ENCODE measurements at regions not wholly inside any gene's neighbourhood (a gene's known extent, or its start where the extent isn't known, plus 50 kb on each side); places are given as distances from the start of the nearest gene placed in this dataset.

- no peak overlapping the region for H2BK5ac ChIP-seq (ENCODE audit: insufficient read length, low read length)
- Mint-ChIP-seq H3K27ac (no peak overlapping the region), H3K36me3 (ENCODE audit: insufficient read depth in 1 of 3, low read depth in 3 of 3) (no peaks in the 10 kb centered on the region), H3K4me1 (peaks cover 8 to 13% of the 10 kb centered on the region in 2 experiments), H3K4me3 (no peak overlapping the region), H3K9me3 (no peaks in the 10 kb centered on the region), H3K27me3 (ENCODE audit: low read depth) (peaks cover 8% of the 10 kb centered on the region)
- H2BK12ac ChIP-seq (ENCODE audit: insufficient read length, low read depth, low read length) = no peak overlapping the region
- no peaks in the 10 kb centered on the region for H3K9me3 ChIP-seq (ENCODE audit: control insufficient read depth, low read depth, low read length)
- H2BK20ac ChIP-seq (ENCODE audit: low read depth, low read length, poor library complexity, severe bottlenecking) = no peak overlapping the region
- no CpG with 5 or more reads among the region's 3 CpGs for WGBS (ENCODE audit: extremely low coverage, insufficient read length, low lambda C conversion rate)
- no peak overlapping the region for H3K4ac ChIP-seq (ENCODE audit: low read depth, low read length)
- no peak for TF ChIP-seq CTCF (conservative IDR thresholded peaks at IDR 0.05)
- H3K23ac ChIP-seq (ENCODE audit: insufficient read length, low read depth, low read length) = no peak overlapping the region
- no peak overlapping the region for H3T11ph ChIP-seq (ENCODE audit: low read length)
- H4K20me1 ChIP-seq (ENCODE audit: control insufficient read depth, insufficient read depth, insufficient read length) = no peaks in the 10 kb centered on the region
- H2BK15ac ChIP-seq (ENCODE audit: low read depth, low read length) = no peak overlapping the region
- no peak overlapping the region for H3K18ac ChIP-seq (ENCODE audit: insufficient read length, low read depth, low read length)
- no peaks in the 10 kb centered on the region for H3K79me2 ChIP-seq (ENCODE audit: insufficient read depth, low read length)
- H2AK5ac ChIP-seq (ENCODE audit: insufficient read length, low read length) = no peak overlapping the region
- H3K27ac ChIP-seq (ENCODE audit: insufficient read length, low read depth, low read length) = no peak overlapping the region
- H3K27me3 ChIP-seq (ENCODE audit: insufficient read depth, low read length) = no peaks in the 10 kb centered on the region
- no peak overlapping the region for H4K91ac ChIP-seq (ENCODE audit: insufficient read length, low read depth, low read length)
- no peak for DNase-seq
- no peak overlapping the region for H3K14ac ChIP-seq (ENCODE audit: insufficient read depth, low read length)
- H3K4me1 ChIP-seq (ENCODE audit: insufficient read depth, low read length) = peaks cover 3% of the 10 kb centered on the region; the same call in 1 of the 2 replicates
- H2AFZ ChIP-seq (ENCODE audit: low read length) = no peak overlapping the region
- no peak overlapping the region for H4K8ac ChIP-seq (replicated peaks; ENCODE audit: insufficient read length, low read depth, low read length)
- H3K79me1 ChIP-seq (ENCODE audit: insufficient read depth, low read depth, low read length, poor library complexity, severe bottlenecking) = no peaks in the 10 kb centered on the region
- no peak overlapping the region for H4K5ac ChIP-seq (ENCODE audit: insufficient read length, low read depth, low read length)
- H3K9ac ChIP-seq (ENCODE audit: extremely low read depth, insufficient read length, low read length) = no peak overlapping the region
- no peaks in the 10 kb centered on the region for H3K23me2 ChIP-seq (ENCODE audit: insufficient read length, low read depth, low read length, poor library complexity, severe bottlenecking)
- H3K4me2 ChIP-seq (ENCODE audit: insufficient read depth, insufficient read length, low read length) = no peak overlapping the region
- no peak overlapping the region for H2BK120ac ChIP-seq (ENCODE audit: low read depth, low read length, poor library complexity, severe bottlenecking)
- H3K56ac ChIP-seq (ENCODE audit: insufficient read length, low read depth, low read length) = no peak overlapping the region
Measured at GRCh38 chr7:96774358-96774757, 64.7 kb upstream of the SEM1 start.
